AG09309 (cell line): ENCODE measurements at regions not wholly inside any gene's neighbourhood (a gene's known extent, or its start where the extent isn't known, plus 50 kb on each side); places are given as distances from the start of the nearest gene placed in this dataset.

ENCODE experiments used
- DNase-seq: peaks from one replicate; pipeline ENCODE4 v3.0.0-alpha.2; 2010; ENCODE audit warnings: low read depth
- H3K4me3 ChIP-seq: 2 replicates; pipeline ENCODE4 v1.5.1; 2011; ENCODE audit warnings: mild to moderate bottlenecking, low read depth, low read length, moderate library complexity; ENCODE audit not compliant: control insufficient read depth
- TF ChIP-seq, protein P1 (sequence below): IDR thresholded peaks from 2 replicates; pipeline ENCODE4 v1.5.1; 2011; ENCODE audit warnings: mild to moderate bottlenecking, low read depth, low read length, inconsistent platforms; ENCODE audit not compliant: insufficient read depth, control insufficient read depth; ENCODE audit errors: missing control alignments

DNA sequence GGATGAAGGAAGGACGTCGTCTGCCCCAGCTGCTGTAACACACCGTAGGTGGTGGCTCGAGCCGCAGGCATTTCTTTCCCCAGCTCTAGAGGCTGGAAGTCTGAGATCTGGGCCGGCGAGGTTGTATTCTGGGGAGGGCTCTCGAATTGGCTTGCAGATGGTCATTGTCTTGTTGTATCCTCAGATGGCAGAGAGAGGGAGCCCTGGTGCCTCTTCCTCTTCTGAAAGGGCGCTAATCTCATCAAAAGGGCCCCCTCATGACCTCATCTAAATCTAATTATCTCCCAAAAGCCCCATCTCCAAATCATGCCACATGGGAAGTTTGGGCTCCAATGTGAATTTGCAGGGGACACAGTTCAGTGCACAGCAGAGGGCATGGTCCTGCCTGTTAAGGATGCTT is 109.0 kb downstream of the SIK1 start:
- TF ChIP-seq, protein P1, sequence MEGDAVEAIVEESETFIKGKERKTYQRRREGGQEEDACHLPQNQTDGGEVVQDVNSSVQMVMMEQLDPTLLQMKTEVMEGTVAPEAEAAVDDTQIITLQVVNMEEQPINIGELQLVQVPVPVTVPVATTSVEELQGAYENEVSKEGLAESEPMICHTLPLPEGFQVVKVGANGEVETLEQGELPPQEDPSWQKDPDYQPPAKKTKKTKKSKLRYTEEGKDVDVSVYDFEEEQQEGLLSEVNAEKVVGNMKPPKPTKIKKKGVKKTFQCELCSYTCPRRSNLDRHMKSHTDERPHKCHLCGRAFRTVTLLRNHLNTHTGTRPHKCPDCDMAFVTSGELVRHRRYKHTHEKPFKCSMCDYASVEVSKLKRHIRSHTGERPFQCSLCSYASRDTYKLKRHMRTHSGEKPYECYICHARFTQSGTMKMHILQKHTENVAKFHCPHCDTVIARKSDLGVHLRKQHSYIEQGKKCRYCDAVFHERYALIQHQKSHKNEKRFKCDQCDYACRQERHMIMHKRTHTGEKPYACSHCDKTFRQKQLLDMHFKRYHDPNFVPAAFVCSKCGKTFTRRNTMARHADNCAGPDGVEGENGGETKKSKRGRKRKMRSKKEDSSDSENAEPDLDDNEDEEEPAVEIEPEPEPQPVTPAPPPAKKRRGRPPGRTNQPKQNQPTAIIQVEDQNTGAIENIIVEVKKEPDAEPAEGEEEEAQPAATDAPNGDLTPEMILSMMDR = no peak

DNA sequence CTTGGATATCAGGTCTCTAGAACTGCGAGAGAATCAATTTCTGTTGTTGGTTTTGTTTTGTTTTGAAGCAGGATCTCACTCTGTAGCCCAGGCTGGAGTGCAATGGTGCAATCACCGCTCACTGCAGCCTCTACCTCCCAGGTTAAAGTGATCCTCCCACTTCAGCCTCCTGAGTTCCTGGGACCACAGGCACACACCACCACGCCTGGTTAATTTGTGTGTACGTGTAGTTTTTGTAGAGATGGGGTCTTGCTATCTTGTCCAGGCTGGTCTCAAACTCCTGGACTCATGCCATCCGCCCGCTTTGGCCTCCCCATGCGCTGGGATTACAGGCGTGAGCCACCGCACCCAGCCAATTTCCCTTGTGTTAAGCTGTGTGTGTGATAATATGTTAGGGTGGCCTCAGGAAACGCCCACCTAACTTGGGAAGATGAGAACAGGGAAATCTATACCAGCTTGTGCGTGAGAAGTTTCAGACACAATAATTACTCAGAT is 109.6 kb downstream of the SIK1 start:
- TF ChIP-seq, protein P1 = no peak
- H3K4me3 ChIP-seq = no peak overlapping the region
- no peak for DNase-seq

More for the DNA sequence above, 109.0 kb downstream of the SIK1 start:
- DNase-seq = no peak
- H3K4me3 ChIP-seq = no peak overlapping the region

DNA sequence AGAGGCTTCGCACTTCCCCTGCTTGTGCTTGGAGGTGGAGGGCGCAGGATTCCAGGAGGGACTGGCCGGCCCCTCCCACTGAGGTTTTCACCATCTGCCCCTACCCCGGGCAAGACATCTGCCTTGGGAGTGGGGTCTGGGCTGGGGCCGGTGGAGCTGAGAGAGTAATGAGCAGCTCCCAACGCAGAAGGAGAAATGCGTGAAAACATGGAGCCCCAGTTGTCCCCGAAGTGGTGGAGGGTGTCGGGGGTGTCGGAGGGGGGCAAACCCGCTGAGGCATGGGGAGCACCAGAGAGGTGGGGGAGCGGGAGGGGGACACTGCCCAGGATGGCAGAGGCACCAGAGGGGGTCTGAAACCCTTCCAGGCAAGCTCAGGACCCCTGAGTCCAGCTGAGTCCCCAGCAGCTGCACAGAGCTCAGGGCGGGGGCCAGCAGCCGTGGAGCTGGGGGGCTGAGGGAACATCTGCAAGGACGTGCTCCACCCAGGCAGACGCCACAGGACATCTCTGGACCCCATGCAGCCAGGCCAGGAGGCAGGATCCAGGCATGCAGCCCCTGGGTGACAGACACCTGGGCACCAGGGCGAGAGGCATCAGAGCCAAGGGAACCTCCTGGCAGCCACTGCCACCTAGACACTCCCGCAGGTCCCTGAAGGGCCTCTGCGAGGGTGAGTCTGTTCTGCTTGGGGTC is 110.6 kb downstream of the SIK1 start:
- H3K4me3 ChIP-seq = no peak overlapping the region
- no peak for DNase-seq
- TF ChIP-seq, protein P1 = no peak

DNA sequence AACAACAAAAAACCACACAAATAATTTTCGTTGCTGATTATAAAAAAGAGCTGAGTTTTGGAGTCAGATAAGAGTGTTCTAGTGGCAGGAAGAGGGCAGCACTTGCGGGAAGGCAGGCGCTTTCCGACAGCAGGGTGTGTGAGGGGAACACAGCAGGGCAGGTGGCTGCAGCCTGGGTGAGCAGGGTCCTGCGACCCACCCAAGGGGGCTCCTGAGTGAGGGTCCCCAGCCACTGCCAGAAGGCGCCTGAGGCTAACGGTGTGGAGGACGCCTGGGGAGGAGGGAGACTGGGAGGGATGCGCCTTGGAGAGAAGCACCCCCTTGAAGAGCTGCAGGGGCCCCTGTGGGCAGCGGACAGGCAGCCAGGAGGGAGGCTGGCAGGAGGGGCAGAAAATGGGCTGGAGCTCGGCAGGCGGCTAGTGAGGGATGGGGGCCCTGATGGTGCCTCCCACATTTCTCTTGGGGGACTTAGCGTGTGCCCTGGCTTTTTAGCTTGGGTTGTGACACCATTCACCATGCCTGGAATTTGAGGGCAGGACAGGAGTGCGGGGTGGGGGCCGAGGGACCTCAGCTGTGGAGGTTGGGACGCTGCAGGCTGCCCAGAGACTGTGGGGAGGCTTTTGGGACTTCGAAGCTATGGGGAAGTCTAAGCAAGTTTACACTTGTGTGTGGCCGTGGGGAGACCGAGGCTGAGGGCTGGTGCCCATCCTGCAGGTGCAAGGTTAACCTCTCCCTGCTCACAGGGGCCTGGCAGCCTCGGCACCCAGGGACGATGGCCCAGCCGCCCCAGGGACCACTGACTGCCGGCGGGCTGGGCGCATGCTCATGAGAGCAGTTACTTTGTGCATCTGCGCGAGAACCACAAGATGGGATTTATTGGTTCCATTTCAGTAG is 111.4 kb downstream of the SIK1 start:
- no peak overlapping the region for H3K4me3 ChIP-seq
- no peak for DNase-seq
- TF ChIP-seq, protein P1 = peak; percentile 35

DNA sequence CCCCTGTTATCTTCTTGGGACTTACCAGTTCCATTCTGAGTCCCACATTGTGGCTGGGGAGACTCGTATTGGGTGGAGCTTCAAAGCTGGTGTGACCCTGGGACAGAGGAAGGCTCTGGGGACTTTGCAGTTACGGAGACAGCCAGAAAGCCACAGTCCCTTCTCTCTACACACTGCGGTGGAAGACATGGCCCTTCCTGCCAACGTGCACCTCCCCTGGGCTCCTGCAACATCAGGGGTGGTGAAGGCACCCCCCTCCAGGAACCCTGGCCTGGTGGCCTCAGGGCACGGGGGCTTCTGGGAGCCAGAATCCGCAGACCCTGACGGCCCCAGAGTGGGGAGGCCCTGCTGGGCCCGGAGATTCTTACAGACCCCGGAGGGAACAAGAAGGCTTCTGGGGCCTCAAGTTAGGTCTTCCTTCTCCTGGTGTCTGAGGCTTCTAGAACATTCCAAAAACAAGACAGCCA is 113.0 kb downstream of the SIK1 start:
- TF ChIP-seq, protein P1 = no peak
- no peak overlapping the region for H3K4me3 ChIP-seq

DNA sequence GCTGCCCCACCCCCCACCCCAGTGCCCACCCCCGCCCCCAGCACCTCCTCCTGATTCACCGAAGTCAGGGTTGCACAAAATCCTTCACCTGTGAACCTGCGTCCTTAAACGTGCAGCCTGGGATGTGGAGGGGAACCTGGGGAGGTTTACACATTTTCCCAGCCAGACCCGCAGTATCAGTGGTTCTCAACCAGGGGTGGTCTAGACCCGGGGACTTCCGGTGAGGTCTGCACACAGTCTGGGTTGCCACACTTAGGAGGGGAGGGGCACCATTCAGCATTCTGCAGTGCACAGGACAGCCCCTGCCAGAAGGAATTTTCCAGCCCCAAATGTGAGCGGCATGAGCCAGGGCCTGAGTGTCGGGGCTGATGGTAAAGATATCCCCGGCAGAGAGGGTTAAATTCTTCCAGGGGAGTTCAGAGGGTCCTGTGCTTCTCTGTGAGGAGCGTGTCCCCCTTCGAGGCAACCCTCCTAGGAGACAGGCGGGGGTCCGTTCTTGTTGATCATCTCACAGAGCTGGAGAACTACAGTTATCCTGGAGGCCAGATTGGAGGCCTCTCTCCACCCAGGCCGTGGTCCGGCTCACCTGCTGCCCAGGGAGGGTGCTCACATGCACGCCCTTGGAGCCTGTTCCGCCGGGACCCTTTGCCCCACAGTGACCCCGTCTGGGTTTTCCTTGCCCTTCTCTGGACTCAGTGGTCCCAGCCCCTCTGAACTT is 113.6 kb downstream of the SIK1 start:
- DNase-seq = no peak

More for the DNA sequence above, 113.0 kb downstream of the SIK1 start:
- DNase-seq = no peak

More for the DNA sequence above, 113.6 kb downstream of the SIK1 start:
- H3K4me3 ChIP-seq = no peak overlapping the region
- TF ChIP-seq, protein P1 = no peak
